ENCODE measurements at regions not wholly inside any gene's neighbourhood (a gene's known extent, or its start where the extent isn't known, plus 50 kb on each side); places are given as distances from the start of the nearest gene placed in this dataset.

GRCh38 chr20:60840971-60841370 lies 411.1 kb upstream of the CDH4 start:
- DNase-seq (ENCODE audit: low read depth) = no peak
- Histone ChIP-seq H3K4me3 (ENCODE audit: low read depth, low read length) (no peak overlapping the region), H3K27me3 (ENCODE audit: control insufficient read depth, insufficient read depth, low read length) (no peaks in the 10 kb centered on the region), H3K36me3 (ENCODE audit: control insufficient read depth, insufficient read depth, low read length) (no peaks in the 10 kb centered on the region)
- POLR2A ChIA-PET = no interaction called here
- no peak for TF ChIP-seq CTCF (IDR thresholded peaks at IDR 0.05; ENCODE audit: insufficient read depth, low read depth, low read length)
- CTCF ChIA-PET = no interaction called here

- ChIA-PET POLR2A (no interaction called here), CTCF (no interaction called here)
- H3K27me3 ChIP-seq (ENCODE audit: control insufficient read depth, insufficient read depth, low read length) = no peaks in the 10 kb centered on the region
- DNase-seq (ENCODE audit: low read depth) = no peak
- TF ChIP-seq CTCF (IDR thresholded peaks at IDR 0.05; ENCODE audit: insufficient read depth, low read depth, low read length) = no peak
- H3K36me3 ChIP-seq (ENCODE audit: control insufficient read depth, insufficient read depth, low read length) = no peaks in the 10 kb centered on the region
- no peak overlapping the region for H3K4me3 ChIP-seq (ENCODE audit: low read depth, low read length)
Observed at GRCh38 chr20:60845146-60845545, 406.9 kb upstream of the CDH4 start.

DNA sequence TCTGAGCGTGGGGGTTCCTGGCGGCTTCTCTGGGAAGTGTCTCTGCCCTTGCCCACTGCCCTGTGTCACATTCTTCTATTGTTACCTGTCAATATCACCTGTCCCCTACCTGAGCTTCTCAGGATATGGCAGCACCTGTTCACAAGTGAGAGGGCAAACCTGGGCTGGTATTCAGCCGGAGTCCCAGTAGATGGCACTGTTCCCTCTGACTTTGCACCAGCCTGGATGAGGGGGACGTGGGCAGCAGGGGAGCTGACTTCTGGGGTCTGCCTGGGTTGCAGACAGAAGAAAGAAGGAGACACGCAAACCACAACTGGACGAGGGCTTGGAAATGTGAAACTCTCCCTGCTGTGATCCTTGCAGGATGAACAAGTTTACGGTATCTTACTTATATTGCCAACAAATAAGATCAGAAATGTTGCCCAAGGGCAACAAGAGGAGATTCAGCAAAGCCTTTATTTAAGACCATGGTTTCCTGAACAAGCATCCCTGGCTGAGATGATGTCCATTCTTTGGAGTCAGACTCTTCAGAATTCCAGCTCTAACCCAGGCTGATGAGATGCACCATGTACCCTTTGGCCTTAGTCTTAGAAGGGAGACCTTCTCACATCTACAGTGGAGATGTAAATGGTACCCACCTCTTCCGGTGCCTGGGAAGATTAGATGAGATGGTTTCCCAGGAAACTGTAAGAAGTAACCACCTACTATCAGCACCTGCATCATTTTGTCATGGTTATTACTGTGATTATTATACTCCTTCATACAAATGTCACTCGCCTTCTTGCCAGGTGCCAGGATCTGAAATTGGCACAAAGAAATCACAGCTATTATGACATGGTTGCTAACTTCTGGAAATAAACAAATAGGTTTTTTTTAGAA lies 400.0 kb upstream of the CDH4 start:
- Histone ChIP-seq H3K27me3 (ENCODE audit: control insufficient read depth, insufficient read depth, low read length) (no peaks in the 10 kb centered on the region), H3K4me3 (ENCODE audit: low read depth, low read length) (no peak overlapping the region), H3K36me3 (ENCODE audit: control insufficient read depth, insufficient read depth, low read length) (no peaks in the 10 kb centered on the region)
- ChIA-PET POLR2A (no interaction called here), CTCF (interaction anchor here (0.7 kb wide), 1 partner anchor 630 kb away, joined by 3 read pairs; no protein-coding TSS in a partner anchor)
- no peak for DNase-seq (ENCODE audit: low read depth)
- no peak for TF ChIP-seq CTCF (IDR thresholded peaks at IDR 0.05; ENCODE audit: insufficient read depth, low read depth, low read length)

GRCh38 chr20:60857708-60858107 lies 394.4 kb upstream of the CDH4 start:
- CTCF ChIA-PET = no interaction called here
- DNase-seq (ENCODE audit: low read depth) = no peak
- POLR2A ChIA-PET = no interaction called here
- H3K27me3 ChIP-seq (ENCODE audit: control insufficient read depth, insufficient read depth, low read length) = no peaks in the 10 kb centered on the region
- H3K36me3 ChIP-seq (ENCODE audit: control insufficient read depth, insufficient read depth, low read length) = no peaks in the 10 kb centered on the region
- no peak overlapping the region for H3K4me3 ChIP-seq (ENCODE audit: low read depth, low read length)
- no peak for TF ChIP-seq CTCF (IDR thresholded peaks at IDR 0.05; ENCODE audit: insufficient read depth, low read depth, low read length)

DNA sequence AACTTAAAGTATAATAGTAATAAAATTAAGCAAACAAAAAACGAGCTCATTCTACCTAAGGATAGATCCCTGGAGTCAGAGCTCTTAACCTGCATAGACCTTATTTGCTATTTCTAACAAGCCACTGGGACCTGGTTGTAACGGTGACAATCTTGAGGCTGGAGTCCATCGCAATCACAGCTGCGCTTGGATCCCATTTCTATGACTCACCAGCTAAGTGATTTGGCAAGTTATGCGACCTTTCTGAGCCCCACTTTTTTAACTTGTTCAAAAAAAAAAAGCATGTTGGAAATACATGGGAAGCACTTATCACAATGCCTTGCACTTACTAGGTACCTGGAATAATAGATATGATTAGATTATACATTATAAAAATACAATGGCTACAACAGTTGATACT lies 389.5 kb upstream of the CDH4 start:
- DNase-seq (ENCODE audit: low read depth) = no peak
- ChIA-PET CTCF (no interaction called here), POLR2A (no interaction called here)
- no peaks in the 10 kb centered on the region for H3K27me3 ChIP-seq (ENCODE audit: control insufficient read depth, insufficient read depth, low read length)
- H3K36me3 ChIP-seq (ENCODE audit: control insufficient read depth, insufficient read depth, low read length) = no peaks in the 10 kb centered on the region
- no peak overlapping the region for H3K4me3 ChIP-seq (ENCODE audit: low read depth, low read length)
- TF ChIP-seq CTCF (IDR thresholded peaks at IDR 0.05; ENCODE audit: insufficient read depth, low read depth, low read length) = no peak
